ENCODE measurements at regions not wholly inside any gene's neighbourhood (a gene's known extent, or its start where the extent isn't known, plus 50 kb on each side); places are given as distances from the start of the nearest gene placed in this dataset.
A peak's percentile ranks its signal among the peaks of the same experiment; 100 is the strongest.

DNA sequence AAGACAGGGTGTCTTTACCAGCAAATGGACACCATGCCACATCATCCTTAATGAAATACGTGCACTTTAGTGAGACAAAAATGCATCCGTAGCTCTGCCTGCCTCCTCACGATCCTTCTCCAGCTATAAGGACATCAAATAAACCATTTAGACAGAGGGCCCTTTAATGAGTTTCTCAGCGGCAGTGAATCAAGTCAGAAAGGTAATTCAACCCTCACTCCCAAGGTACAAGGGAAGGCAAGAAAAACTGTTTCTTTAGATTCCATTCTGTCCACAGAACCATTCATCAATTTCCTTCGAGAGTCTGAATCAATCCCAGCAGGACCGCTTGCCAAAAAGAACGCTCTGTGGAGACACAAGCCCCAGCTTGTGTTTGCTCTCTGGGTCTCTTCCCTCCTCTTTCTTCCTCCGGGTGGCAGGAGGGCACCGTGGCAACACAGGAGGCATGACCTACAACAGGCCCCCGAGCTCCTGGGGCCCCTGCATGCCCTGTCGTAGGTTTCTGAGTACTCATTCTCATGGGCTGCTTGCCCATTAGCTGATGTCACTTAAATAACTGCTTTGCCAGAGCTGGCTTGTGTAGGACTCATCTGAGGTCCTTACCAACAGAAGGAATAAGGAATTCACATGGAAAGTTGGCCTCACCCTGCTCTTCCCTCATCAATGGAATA, 297.8 kb upstream of the PRKCQ start:
- Histone ChIP-seq H3K4me2 (ENCODE audit: low read depth, low read length, poor library complexity, severe bottlenecking) (no peak overlapping the region), H3K4me3 (ENCODE audit: low read length, poor library complexity, severe bottlenecking) (no peak overlapping the region), H3K9me3 (ENCODE audit: insufficient read depth, low read depth, low read length) (no peaks in the 10 kb centered on the region), H3K79me2 (ENCODE audit: insufficient read depth, low read length) (no peaks in the 10 kb centered on the region), H3K9ac (ENCODE audit: low read depth, low read length, poor library complexity, severe bottlenecking) (no peak overlapping the region), H3K9me2 (replicated peaks; ENCODE audit: low read depth, low read length) (no peaks in the 10 kb centered on the region), H2AFZ (ENCODE audit: low read length) (no peak overlapping the region), H3K27me3 (ENCODE audit: insufficient read depth, low read length, poor library complexity, severe bottlenecking) (no peaks in the 10 kb centered on the region), H4K20me1 (ENCODE audit: insufficient read depth, low read length, poor library complexity, severe bottlenecking) (no peaks in the 10 kb centered on the region), H3K36me3 (ENCODE audit: insufficient read depth, low read length) (no peaks in the 10 kb centered on the region), H3K4me1 (ENCODE audit: insufficient read depth, low read length, poor library complexity, severe bottlenecking) (peaks cover 32% of the 10 kb centered on the region), H3F3A (ENCODE audit: low read depth) (no peaks in the 10 kb centered on the region)
- TF ChIP-seq EZH2phosphoT487 (IDR thresholded peaks at IDR 0.05; ENCODE audit: borderline replicate concordance), result no peak
- TF ChIP-seq, protein P1, sequence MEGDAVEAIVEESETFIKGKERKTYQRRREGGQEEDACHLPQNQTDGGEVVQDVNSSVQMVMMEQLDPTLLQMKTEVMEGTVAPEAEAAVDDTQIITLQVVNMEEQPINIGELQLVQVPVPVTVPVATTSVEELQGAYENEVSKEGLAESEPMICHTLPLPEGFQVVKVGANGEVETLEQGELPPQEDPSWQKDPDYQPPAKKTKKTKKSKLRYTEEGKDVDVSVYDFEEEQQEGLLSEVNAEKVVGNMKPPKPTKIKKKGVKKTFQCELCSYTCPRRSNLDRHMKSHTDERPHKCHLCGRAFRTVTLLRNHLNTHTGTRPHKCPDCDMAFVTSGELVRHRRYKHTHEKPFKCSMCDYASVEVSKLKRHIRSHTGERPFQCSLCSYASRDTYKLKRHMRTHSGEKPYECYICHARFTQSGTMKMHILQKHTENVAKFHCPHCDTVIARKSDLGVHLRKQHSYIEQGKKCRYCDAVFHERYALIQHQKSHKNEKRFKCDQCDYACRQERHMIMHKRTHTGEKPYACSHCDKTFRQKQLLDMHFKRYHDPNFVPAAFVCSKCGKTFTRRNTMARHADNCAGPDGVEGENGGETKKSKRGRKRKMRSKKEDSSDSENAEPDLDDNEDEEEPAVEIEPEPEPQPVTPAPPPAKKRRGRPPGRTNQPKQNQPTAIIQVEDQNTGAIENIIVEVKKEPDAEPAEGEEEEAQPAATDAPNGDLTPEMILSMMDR (conservative IDR thresholded peaks at IDR 0.05; ENCODE audit: low read length), result peak; percentile 36

DNA sequence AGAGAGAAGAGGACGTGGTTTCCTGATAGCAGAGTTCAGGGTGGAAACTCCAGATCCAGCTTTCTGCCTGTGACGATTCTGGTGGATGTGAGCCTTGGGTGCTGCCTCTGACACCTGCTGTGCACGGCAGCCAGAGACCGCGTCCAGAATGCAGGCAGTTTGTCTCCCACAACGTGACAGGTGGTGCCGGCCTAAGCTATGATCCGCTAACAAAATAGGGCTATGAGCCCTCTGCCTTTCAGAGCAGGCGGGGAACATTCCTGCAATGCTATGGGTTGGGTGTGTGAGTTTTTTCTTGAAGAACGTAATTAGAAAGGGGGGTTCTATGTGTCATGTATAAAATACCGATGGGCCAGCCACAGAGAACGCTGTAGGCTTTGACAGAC, 297.3 kb upstream of the PRKCQ start:
- Histone ChIP-seq H3K4me1 (ENCODE audit: insufficient read depth, low read length, poor library complexity, severe bottlenecking) (peaks cover 33% of the 10 kb centered on the region), H4K20me1 (ENCODE audit: insufficient read depth, low read length, poor library complexity, severe bottlenecking) (no peaks in the 10 kb centered on the region), H3K79me2 (ENCODE audit: insufficient read depth, low read length) (no peaks in the 10 kb centered on the region), H3F3A (ENCODE audit: low read depth) (no peaks in the 10 kb centered on the region), H2AFZ (ENCODE audit: low read length) (no peak overlapping the region), H3K9me3 (ENCODE audit: insufficient read depth, low read depth, low read length) (no peaks in the 10 kb centered on the region), H3K4me2 (ENCODE audit: low read depth, low read length, poor library complexity, severe bottlenecking) (no peak overlapping the region), H3K36me3 (ENCODE audit: insufficient read depth, low read length) (no peaks in the 10 kb centered on the region), H3K4me3 (ENCODE audit: low read length, poor library complexity, severe bottlenecking) (no peak overlapping the region), H3K27me3 (ENCODE audit: insufficient read depth, low read length, poor library complexity, severe bottlenecking) (no peaks in the 10 kb centered on the region), H3K9ac (ENCODE audit: low read depth, low read length, poor library complexity, severe bottlenecking) (no peak overlapping the region), H3K9me2 (replicated peaks; ENCODE audit: low read depth, low read length) (no peaks in the 10 kb centered on the region)
- TF ChIP-seq EZH2phosphoT487 (IDR thresholded peaks at IDR 0.05; ENCODE audit: borderline replicate concordance), result no peak
- TF ChIP-seq, protein P1 (conservative IDR thresholded peaks at IDR 0.05; ENCODE audit: low read length), result no peak

DNA sequence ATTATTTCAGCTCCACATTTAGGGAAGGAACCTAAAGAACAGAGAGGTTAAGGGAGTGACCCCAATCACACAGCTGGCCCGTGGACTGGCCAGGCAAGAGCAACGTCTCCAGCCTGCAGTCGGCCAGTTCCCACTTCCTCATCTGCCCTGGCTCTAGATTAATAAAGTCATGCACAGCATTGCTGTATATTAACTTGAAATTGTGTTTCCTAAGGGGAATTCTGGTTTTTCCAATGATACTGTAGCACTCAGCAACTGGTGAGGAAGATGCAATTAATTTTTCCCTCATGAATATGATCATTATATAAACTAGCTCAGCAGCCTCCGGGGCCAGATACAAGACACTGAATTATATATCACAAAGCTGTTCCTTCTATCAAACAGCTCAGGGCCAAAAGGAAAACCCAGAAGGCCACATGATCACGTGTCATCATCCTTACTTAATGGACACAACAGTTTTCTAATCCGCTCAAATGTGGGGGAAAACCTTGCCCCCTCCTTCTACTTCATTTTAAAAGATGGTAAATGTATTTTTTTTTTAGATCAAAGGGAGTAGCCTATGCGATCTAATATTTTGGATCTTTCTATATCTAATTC, 295.3 kb upstream of the PRKCQ start:
- no peak for TF ChIP-seq EZH2phosphoT487 (IDR thresholded peaks at IDR 0.05; ENCODE audit: borderline replicate concordance)
- TF ChIP-seq, protein P1 (conservative IDR thresholded peaks at IDR 0.05; ENCODE audit: low read length), result no peak
- no peaks in the 10 kb centered on the region for H3K79me2 ChIP-seq (ENCODE audit: insufficient read depth, low read length)
- no peaks in the 10 kb centered on the region for H3F3A ChIP-seq (ENCODE audit: low read depth)
- no peak overlapping the region for H3K4me3 ChIP-seq (ENCODE audit: low read length, poor library complexity, severe bottlenecking)
- H3K36me3 ChIP-seq (ENCODE audit: insufficient read depth, low read length), result no peaks in the 10 kb centered on the region
- no peak overlapping the region for H3K9ac ChIP-seq (ENCODE audit: low read depth, low read length, poor library complexity, severe bottlenecking)
- no peaks in the 10 kb centered on the region for H3K27me3 ChIP-seq (ENCODE audit: insufficient read depth, low read length, poor library complexity, severe bottlenecking)
- no peak overlapping the region for H2AFZ ChIP-seq (ENCODE audit: low read length)
- no peaks in the 10 kb centered on the region for H3K9me2 ChIP-seq (replicated peaks; ENCODE audit: low read depth, low read length)
- H3K9me3 ChIP-seq (ENCODE audit: insufficient read depth, low read depth, low read length), result no peaks in the 10 kb centered on the region
- H4K20me1 ChIP-seq (ENCODE audit: insufficient read depth, low read length, poor library complexity, severe bottlenecking), result no peaks in the 10 kb centered on the region
- peaks cover 33% of the 10 kb centered on the region for H3K4me1 ChIP-seq (ENCODE audit: insufficient read depth, low read length, poor library complexity, severe bottlenecking)
- H3K4me2 ChIP-seq (ENCODE audit: low read depth, low read length, poor library complexity, severe bottlenecking), result no peak overlapping the region

Data from Loucy (cell line).